ENCODE measurements at regions not wholly inside any gene's neighbourhood (a gene's known extent, or its start where the extent isn't known, plus 50 kb on each side); places are given as distances from the start of the nearest gene placed in this dataset.

- H3K4me3 ChIP-seq (ENCODE audit: control insufficient read depth, low read depth, low read length): no peak overlapping the region
These were observed 356.0 kb downstream of the INHBA start for GRCh38 chr7:41346878-41347277.

GRCh38 chr7:41339913-41340676 lies 362.8 kb downstream of the INHBA start:
- DNase-seq (ENCODE audit: low read depth): no peak
- H3K4me3 ChIP-seq (ENCODE audit: control insufficient read depth, low read depth, low read length): no peak overlapping the region
- TF ChIP-seq CTCF (IDR thresholded peaks at IDR 0.05; ENCODE audit: control insufficient read depth, insufficient read depth, low read depth, low read length, missing control alignments): no peak

More at GRCh38 chr7:41346878-41347277, 356.0 kb downstream of the INHBA start:
- no peak for DNase-seq (ENCODE audit: low read depth)
- no peak for TF ChIP-seq CTCF (IDR thresholded peaks at IDR 0.05; ENCODE audit: control insufficient read depth, insufficient read depth, low read depth, low read length, missing control alignments)

DNA sequence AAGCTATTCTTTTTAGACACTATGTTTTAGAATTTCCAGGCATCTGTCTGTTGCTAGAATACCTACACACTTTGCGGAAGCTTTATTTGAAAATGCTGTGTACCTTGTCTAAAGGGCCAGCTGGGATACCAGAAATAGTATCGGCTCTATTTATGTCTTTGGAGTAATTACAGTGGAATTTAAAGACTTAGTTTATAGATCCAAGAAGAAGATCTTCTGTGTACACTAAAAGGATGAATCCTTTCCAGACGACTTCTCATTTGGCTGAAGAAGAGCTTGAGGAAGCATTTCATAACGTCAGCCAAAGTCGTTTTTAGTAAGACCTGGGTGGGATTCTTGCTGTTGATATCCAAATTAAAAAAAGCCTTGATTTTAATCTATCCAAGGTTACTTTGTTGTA lies 365.9 kb downstream of the INHBA start:
- DNase-seq (ENCODE audit: low read depth): no peak
- no peak overlapping the region for H3K4me3 ChIP-seq (ENCODE audit: control insufficient read depth, low read depth, low read length)
- TF ChIP-seq CTCF (IDR thresholded peaks at IDR 0.05; ENCODE audit: control insufficient read depth, insufficient read depth, low read depth, low read length, missing control alignments): no peak

- no peak for TF ChIP-seq CTCF (IDR thresholded peaks at IDR 0.05; ENCODE audit: control insufficient read depth, insufficient read depth, low read depth, low read length, missing control alignments)
- DNase-seq (ENCODE audit: low read depth): no peak
These were observed 366.4 kb downstream of the INHBA start for GRCh38 chr7:41336455-41336952.

GRCh38 chr7:41334071-41334862 lies 368.6 kb downstream of the INHBA start:
- H3K4me3 ChIP-seq (ENCODE audit: control insufficient read depth, low read depth, low read length): no peak overlapping the region
- no peak for DNase-seq (ENCODE audit: low read depth)
- no peak for TF ChIP-seq CTCF (IDR thresholded peaks at IDR 0.05; ENCODE audit: control insufficient read depth, insufficient read depth, low read depth, low read length, missing control alignments)

More at GRCh38 chr7:41336455-41336952, 366.4 kb downstream of the INHBA start:
- no peak overlapping the region for H3K4me3 ChIP-seq (ENCODE audit: control insufficient read depth, low read depth, low read length)

GRCh38 chr7:41333511-41333910 lies 369.4 kb downstream of the INHBA start:
- TF ChIP-seq CTCF (IDR thresholded peaks at IDR 0.05; ENCODE audit: control insufficient read depth, insufficient read depth, low read depth, low read length, missing control alignments): no peak
- no peak for DNase-seq (ENCODE audit: low read depth)
- H3K4me3 ChIP-seq (ENCODE audit: control insufficient read depth, low read depth, low read length): no peak overlapping the region

All from AG09309 (cell line).